Parathyroid adenoma (tissue), 2 donors: ENCODE measurements at regions not wholly inside any gene's neighbourhood (a gene's known extent, or its start where the extent isn't known, plus 50 kb on each side); places are given as distances from the start of the nearest gene placed in this dataset.

Experiments
- H2AFZ ChIP-seq: fragments of 300-600 bp; sonication (generic); one replicate; pipeline ENCODE4 v1.7.0; 2017; ENCODE audit warnings: antibody characterized with exemption, mild to moderate bottlenecking
- H3K27ac ChIP-seq: fragments of 300-600 bp; sonication (generic); one replicate; pipeline ENCODE4 v1.7.0; 2017
- H3K27me3 ChIP-seq: fragments of 300-600 bp; sonication (generic); one replicate; pipeline ENCODE4 v1.7.0; 2017; ENCODE audit warnings: low read length; ENCODE audit not compliant: control insufficient read depth, insufficient read depth
- H3K36me3 ChIP-seq: fragments of 300-600 bp; sonication (generic); one replicate; pipeline ENCODE4 v1.7.0; 2017; ENCODE audit warnings: low read length; ENCODE audit not compliant: control insufficient read depth, insufficient read depth
- H3K4me1 ChIP-seq: fragments of 300-600 bp; sonication (generic); one replicate; pipeline ENCODE4 v1.7.0; 2017; ENCODE audit warnings: control low read depth
- H3K4me2 ChIP-seq: fragments of 300-600 bp; sonication (generic); one replicate; pipeline ENCODE4 v1.7.0; 2017; ENCODE audit warnings: low read length
- H3K4me3 ChIP-seq: fragments of 300-600 bp; sonication (generic); one replicate; pipeline ENCODE4 v1.7.0; 2017; ENCODE audit warnings: low read depth, low read length
- H3K79me2 ChIP-seq: fragments of 300-600 bp; sonication (generic); one replicate; pipeline ENCODE4 v1.7.0; 2017; ENCODE audit warnings: control low read depth
- H3K9ac ChIP-seq: fragments of 300-600 bp; sonication (generic); one replicate; pipeline ENCODE4 v1.7.0; 2017; ENCODE audit warnings: mild to moderate bottlenecking
- H3K9me3 ChIP-seq: fragments of 300-600 bp; sonication (generic); one replicate; pipeline ENCODE4 v1.7.0; 2017; ENCODE audit warnings: low read length; ENCODE audit not compliant: control insufficient read depth
- TF ChIP-seq, protein P1 (sequence below): fragments of 300-600 bp; sonication (generic); IDR thresholded peaks from one replicate; pipeline ENCODE4 v1.7.0; 2017; ENCODE audit warnings: antibody characterized with exemption, mild to moderate bottlenecking
- donor health status: primary hyperparathyroidism.

DNA sequence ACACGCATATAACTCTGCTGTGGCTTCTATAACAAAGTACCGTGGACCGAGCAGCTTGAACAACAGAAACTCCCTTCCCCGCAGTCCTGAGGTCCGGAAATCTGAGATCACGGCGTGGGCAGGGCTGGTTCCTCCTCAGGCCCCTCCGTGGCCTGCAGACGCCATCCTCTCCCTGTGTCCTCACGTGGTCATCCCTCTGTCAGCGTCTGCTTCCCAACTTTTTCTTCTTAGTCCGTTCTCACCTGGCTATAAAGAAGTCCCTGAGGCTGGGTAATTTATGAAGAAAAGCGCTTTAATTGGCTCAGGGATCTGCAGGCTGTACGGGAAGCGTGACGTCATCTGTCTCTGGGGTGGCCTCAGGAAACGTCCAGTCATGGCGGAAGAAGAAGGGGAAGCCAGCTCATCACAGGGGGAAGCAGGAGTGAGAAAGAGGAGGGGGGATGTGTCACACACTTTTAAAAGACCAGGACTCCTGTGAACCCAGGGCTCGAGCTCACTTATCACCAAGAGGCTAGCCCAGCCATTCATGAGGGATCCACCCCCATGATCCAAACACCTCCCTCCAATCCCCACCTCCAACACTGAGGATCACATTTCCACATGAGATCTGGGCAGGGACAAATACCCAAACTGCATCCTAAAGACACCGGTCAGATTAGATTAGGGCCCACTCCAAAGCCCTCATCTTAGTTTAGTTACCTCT is 91.2 kb upstream of the INSIG1 start:
- Histone ChIP-seq H2AFZ (no peak overlapping the region), H3K4me3 (peak overlapping the region; percentile 40), H3K79me2 (no peaks in the 10 kb centered on the region), H3K4me2 (no peak overlapping the region), H3K4me1 (no peaks in the 10 kb centered on the region), H3K27me3 (no peaks in the 10 kb centered on the region), H3K9me3 (no peaks in the 10 kb centered on the region), H3K27ac (peak overlapping the region; percentile 91), H3K9ac (no peak overlapping the region), H3K36me3 (no peaks in the 10 kb centered on the region)
- TF ChIP-seq, protein P1, sequence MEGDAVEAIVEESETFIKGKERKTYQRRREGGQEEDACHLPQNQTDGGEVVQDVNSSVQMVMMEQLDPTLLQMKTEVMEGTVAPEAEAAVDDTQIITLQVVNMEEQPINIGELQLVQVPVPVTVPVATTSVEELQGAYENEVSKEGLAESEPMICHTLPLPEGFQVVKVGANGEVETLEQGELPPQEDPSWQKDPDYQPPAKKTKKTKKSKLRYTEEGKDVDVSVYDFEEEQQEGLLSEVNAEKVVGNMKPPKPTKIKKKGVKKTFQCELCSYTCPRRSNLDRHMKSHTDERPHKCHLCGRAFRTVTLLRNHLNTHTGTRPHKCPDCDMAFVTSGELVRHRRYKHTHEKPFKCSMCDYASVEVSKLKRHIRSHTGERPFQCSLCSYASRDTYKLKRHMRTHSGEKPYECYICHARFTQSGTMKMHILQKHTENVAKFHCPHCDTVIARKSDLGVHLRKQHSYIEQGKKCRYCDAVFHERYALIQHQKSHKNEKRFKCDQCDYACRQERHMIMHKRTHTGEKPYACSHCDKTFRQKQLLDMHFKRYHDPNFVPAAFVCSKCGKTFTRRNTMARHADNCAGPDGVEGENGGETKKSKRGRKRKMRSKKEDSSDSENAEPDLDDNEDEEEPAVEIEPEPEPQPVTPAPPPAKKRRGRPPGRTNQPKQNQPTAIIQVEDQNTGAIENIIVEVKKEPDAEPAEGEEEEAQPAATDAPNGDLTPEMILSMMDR, result no peak

DNA sequence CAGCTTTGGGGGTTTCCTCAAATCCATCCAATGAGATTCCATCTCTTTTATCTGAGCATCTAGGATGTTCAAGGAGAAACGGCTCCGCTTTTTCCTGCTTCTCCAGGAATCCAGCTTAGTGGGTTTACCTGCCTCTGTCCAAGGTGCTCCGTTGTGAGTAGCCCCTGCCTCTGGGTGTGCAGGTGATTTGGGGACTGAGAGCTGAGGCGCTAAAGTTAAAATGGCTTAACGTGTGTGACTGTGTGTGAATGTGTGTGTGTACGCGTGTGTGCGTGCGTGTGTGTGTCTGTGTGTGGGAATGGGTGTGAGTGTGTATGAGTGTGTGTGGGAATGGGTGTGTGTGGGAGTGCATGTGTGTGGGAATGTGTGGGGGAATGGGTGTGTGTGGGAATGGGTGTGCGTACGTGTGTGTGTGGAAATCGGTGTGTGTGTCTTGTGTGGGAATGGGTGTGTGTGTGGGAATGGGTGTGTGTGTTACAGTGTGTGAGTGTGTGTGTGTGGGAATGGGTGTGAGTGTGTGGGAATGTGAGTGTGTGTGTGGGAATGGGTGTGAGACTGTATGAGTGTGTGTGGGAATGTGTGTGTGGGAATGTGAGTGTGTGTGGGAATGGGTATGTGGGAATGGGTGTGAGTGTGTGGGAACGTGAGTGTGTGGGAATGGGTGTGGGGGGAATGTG is 90.2 kb upstream of the INSIG1 start:
- TF ChIP-seq, protein P1, result no peak

DNA sequence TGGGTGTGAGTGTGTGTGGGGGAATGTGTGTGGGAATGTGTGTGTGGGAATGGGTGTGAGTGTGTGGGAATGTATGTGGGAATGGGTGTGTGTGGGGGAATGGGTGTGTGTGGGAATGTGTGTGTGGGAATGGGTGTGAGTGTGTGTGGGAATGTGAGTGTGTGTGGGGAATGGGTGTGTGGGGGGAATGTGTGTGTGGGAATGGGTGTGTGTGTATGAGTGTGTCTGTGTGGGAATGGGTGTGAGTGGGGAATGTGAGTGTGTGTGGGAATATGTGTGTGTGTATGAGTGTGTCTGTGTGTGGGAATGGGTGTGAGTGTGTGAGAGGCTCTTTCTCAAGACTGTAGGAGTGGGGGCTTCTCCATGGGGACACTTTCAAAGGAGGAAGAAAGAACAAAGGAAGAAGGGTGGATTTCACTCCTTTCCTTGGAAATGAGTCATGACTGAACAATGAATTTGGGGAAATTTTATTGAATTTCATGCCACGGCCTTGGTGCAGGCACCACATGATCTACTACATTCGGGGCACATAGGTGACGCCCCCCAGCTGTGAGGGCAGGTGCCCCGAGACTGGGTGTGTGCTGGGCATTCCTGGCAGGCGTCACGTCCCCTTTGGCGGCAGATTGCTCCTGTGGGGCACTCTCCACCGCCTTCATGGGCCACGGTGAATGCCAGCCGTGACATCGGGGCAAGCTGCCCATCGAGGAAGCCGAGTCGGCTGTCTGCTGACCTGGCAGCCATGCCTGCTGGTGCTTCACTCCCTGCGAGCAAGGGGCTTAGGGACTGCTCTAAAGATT is 88.8 kb upstream of the INSIG1 start:
- Histone ChIP-seq H3K4me1 (no peaks in the 10 kb centered on the region), H3K27ac (peak overlapping the region; percentile 49), H3K27me3 (no peaks in the 10 kb centered on the region), H3K4me2 (no peak overlapping the region), H3K36me3 (no peaks in the 10 kb centered on the region), H3K79me2 (no peaks in the 10 kb centered on the region), H3K9ac (no peak overlapping the region), H2AFZ (no peak overlapping the region), H3K4me3 (no peak overlapping the region), H3K9me3 (no peaks in the 10 kb centered on the region)
- TF ChIP-seq, protein P1, result no peak

More for the DNA sequence above, 90.2 kb upstream of the INSIG1 start:
- Histone ChIP-seq H2AFZ (no peak overlapping the region), H3K4me1 (no peaks in the 10 kb centered on the region), H3K36me3 (no peaks in the 10 kb centered on the region), H3K4me2 (no peak overlapping the region), H3K79me2 (no peaks in the 10 kb centered on the region), H3K9me3 (no peaks in the 10 kb centered on the region), H3K27me3 (no peaks in the 10 kb centered on the region), H3K9ac (no peak overlapping the region), H3K4me3 (no peak overlapping the region), H3K27ac (peak overlapping the region; percentile 91)

DNA sequence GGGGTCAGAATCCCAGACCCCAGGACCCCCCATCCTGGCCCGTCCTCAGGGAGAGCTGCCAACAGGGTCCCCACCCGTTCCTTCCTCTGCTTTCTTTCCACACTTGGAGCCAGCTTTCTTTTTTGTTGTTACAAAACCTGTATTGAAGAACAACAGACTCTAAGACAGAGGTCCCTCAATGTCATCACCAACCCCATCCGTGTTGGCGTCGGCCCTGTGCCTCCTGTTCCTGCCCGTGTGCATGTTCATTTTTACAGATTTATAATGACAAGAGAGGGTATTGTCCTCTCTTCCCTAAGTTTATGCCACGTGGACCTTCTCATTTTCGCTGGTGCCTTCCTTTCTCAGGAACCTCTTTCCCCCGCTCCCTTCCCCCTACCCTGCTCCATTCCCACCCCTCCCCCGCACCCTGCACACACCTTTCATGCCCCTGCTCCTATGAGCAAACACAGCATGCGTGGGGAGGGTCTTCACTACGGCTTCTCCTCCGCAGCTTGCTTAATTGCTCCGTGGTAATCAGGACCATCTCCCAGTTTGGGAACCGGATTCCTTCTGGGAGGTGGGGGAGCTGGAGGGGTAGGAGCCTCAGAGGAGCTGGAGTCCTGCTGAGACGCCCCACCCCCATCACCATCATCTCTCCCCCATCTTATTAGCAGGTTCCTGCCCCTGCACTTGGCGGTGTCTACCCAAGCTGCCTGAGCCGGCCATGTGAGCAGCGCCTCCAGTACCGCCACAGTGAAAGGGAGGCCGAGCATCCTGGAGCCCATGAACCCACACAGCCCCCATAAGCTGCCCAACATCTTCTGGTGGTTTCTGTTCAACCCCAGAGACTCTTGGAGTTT is 88.0 kb upstream of the INSIG1 start:
- Histone ChIP-seq H3K9ac (no peak overlapping the region), H3K4me2 (no peak overlapping the region)

More for the DNA sequence above, 88.0 kb upstream of the INSIG1 start:
- H3K9me3 ChIP-seq, result no peaks in the 10 kb centered on the region
- H3K4me3 ChIP-seq, result no peak overlapping the region
- no peaks in the 10 kb centered on the region for H3K79me2 ChIP-seq
- H2AFZ ChIP-seq, result no peak overlapping the region
- no peaks in the 10 kb centered on the region for H3K27me3 ChIP-seq
- peak overlapping the region; percentile 49 for H3K27ac ChIP-seq
- H3K36me3 ChIP-seq, result no peaks in the 10 kb centered on the region
- H3K4me1 ChIP-seq, result no peaks in the 10 kb centered on the region
- TF ChIP-seq, protein P1, result no peak
